ENCODE measurements at regions not wholly inside any gene's neighbourhood (a gene's known extent, or its start where the extent isn't known, plus 50 kb on each side); places are given as distances from the start of the nearest gene placed in this dataset.
A peak's percentile ranks its signal among the peaks of the same experiment; 100 is the strongest.

DNA sequence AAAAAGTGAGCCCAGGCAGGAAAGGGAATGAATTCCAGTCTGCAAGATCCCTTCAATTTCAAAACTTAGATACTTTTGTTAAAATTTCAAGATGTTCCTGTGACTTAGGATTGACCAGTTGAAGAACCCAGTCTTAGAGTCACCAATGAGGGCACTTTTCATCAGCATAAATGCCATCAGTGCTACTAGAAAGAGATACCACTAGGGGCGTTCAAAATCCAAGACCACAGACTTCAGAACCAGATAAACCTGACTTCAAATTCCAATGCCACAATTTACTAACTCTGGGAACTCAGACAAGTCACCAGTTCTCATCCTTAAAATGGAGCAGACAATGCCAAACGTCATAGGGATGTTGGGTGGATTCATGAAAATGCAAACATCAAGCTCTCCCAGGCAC, 523.2 kb downstream of the BUD13 start:
- Histone ChIP-seq H3K27me3 (ENCODE audit: insufficient read depth) (no peaks in the 10 kb centered on the region), H3K9me2 (ENCODE audit: insufficient read depth) (no peaks in the 10 kb centered on the region), H3K4me2 (no peak overlapping the region), H3K79me2 (replicated peaks; ENCODE audit: insufficient read depth) (no peaks in the 10 kb centered on the region), H2AFZ (no peak overlapping the region), H3K4me3 (no peak overlapping the region), H4K20me1 (replicated peaks; ENCODE audit: insufficient read depth) (no peaks in the 10 kb centered on the region), H3F3A (replicated peaks; ENCODE audit: low read depth) (no peaks in the 10 kb centered on the region), H3K27ac (ENCODE audit: low read depth) (no peak overlapping the region), H3K4me1 (ENCODE audit: insufficient read depth) (peaks cover 4% of the 10 kb centered on the region; the same call in 1 of the 2 replicates), H3K36me3 (ENCODE audit: insufficient read depth) (no peaks in the 10 kb centered on the region)
- ATAC-seq (no peak), DNase-seq (ENCODE audit: low spot score) (peak; percentile 29)
- peaks cover 4% of the 10 kb centered on the region for H3K27me3 Mint-ChIP-seq (ENCODE audit: insufficient read depth, low read depth, poor library complexity)
- TF ChIP-seq ZNF331 (CRISPR knock-in tag; IDR thresholded peaks at IDR 0.05; ENCODE audit: low read depth): no peak
- TF ChIP-seq, protein P1, sequence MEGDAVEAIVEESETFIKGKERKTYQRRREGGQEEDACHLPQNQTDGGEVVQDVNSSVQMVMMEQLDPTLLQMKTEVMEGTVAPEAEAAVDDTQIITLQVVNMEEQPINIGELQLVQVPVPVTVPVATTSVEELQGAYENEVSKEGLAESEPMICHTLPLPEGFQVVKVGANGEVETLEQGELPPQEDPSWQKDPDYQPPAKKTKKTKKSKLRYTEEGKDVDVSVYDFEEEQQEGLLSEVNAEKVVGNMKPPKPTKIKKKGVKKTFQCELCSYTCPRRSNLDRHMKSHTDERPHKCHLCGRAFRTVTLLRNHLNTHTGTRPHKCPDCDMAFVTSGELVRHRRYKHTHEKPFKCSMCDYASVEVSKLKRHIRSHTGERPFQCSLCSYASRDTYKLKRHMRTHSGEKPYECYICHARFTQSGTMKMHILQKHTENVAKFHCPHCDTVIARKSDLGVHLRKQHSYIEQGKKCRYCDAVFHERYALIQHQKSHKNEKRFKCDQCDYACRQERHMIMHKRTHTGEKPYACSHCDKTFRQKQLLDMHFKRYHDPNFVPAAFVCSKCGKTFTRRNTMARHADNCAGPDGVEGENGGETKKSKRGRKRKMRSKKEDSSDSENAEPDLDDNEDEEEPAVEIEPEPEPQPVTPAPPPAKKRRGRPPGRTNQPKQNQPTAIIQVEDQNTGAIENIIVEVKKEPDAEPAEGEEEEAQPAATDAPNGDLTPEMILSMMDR (conservative IDR thresholded peaks at IDR 0.05; ENCODE audit: low read depth in 2 of 2): peak in 1 of 2 experiments; percentile 45; a peak in 3 of 4 replicates
- no peaks in the 10 kb centered on the region; the same call in 2 of the 3 replicates for H3K36me3 Mint-ChIP-seq (ENCODE audit: low read depth)
- H3K4me3 Mint-ChIP-seq: no peak overlapping the region
- H3K4me1 Mint-ChIP-seq: peaks cover 5% of the 10 kb centered on the region
- H3K9me3 Mint-ChIP-seq: no peaks in the 10 kb centered on the region; the same call in 2 of the 3 replicates
- H3K27ac Mint-ChIP-seq: no peak overlapping the region

DNA sequence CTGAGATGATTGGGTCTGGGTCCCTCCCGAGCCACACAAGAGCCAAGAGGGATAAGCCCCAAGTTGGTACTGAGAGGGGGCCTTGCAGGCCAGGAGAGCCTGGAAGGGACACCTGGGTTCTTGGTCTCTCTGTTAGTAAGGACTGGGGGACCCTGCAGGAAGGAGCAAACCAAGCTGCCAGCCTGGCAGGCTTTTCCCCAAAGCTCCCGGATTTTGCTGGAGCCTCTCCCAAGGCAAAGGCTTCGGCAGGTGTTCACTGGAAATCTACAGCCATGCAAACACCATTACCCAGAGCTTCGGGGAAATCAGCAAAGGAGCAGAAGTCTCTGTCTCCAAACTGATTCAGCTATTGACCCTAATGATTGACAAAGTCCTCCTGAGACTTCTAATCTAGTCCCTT, 527.9 kb downstream of the BUD13 start:
- H3K4me2 ChIP-seq: 0 out of 2 replicates have a peak overlapping the region, but pooled peaks have one; percentile 23
- H3K36me3 ChIP-seq (ENCODE audit: insufficient read depth): no peaks in the 10 kb centered on the region
- H4K20me1 ChIP-seq (replicated peaks; ENCODE audit: insufficient read depth): no peaks in the 10 kb centered on the region
- no peaks in the 10 kb centered on the region for H3K79me2 ChIP-seq (replicated peaks; ENCODE audit: insufficient read depth)
- no peaks in the 10 kb centered on the region for H3K9me2 ChIP-seq (ENCODE audit: insufficient read depth)
- Mint-ChIP-seq H3K4me1 (peaks cover 12% of the 10 kb centered on the region), H3K27me3 (ENCODE audit: insufficient read depth, low read depth, poor library complexity) (peaks cover 7% of the 10 kb centered on the region), H3K9me3 (no peaks in the 10 kb centered on the region; the same call in 2 of the 3 replicates), H3K27ac (no peak overlapping the region), H3K36me3 (ENCODE audit: low read depth) (no peaks in the 10 kb centered on the region), H3K4me3 (no peak overlapping the region)
- TF ChIP-seq EZH2 (IDR thresholded peaks at IDR 0.05; ENCODE audit: low read depth, unreplicated experiment) (no peak), POLR2AphosphoS5 (IDR thresholded peaks at IDR 0.05; ENCODE audit: low read depth) (no peak), EZH2phosphoT487 (IDR thresholded peaks at IDR 0.05; ENCODE audit: unreplicated experiment) (no peak)
- TF ChIP-seq, protein P2, sequence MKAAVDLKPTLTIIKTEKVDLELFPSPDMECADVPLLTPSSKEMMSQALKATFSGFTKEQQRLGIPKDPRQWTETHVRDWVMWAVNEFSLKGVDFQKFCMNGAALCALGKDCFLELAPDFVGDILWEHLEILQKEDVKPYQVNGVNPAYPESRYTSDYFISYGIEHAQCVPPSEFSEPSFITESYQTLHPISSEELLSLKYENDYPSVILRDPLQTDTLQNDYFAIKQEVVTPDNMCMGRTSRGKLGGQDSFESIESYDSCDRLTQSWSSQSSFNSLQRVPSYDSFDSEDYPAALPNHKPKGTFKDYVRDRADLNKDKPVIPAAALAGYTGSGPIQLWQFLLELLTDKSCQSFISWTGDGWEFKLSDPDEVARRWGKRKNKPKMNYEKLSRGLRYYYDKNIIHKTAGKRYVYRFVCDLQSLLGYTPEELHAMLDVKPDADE (IDR thresholded peaks at IDR 0.05): no peak
- TF ChIP-seq, protein P1 (conservative IDR thresholded peaks at IDR 0.05; ENCODE audit: low read depth in 2 of 2): no peak
- TF ChIP-seq, protein P3, sequence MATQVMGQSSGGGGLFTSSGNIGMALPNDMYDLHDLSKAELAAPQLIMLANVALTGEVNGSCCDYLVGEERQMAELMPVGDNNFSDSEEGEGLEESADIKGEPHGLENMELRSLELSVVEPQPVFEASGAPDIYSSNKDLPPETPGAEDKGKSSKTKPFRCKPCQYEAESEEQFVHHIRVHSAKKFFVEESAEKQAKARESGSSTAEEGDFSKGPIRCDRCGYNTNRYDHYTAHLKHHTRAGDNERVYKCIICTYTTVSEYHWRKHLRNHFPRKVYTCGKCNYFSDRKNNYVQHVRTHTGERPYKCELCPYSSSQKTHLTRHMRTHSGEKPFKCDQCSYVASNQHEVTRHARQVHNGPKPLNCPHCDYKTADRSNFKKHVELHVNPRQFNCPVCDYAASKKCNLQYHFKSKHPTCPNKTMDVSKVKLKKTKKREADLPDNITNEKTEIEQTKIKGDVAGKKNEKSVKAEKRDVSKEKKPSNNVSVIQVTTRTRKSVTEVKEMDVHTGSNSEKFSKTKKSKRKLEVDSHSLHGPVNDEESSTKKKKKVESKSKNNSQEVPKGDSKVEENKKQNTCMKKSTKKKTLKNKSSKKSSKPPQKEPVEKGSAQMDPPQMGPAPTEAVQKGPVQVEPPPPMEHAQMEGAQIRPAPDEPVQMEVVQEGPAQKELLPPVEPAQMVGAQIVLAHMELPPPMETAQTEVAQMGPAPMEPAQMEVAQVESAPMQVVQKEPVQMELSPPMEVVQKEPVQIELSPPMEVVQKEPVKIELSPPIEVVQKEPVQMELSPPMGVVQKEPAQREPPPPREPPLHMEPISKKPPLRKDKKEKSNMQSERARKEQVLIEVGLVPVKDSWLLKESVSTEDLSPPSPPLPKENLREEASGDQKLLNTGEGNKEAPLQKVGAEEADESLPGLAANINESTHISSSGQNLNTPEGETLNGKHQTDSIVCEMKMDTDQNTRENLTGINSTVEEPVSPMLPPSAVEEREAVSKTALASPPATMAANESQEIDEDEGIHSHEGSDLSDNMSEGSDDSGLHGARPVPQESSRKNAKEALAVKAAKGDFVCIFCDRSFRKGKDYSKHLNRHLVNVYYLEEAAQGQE (IDR thresholded peaks at IDR 0.05; ENCODE audit: unreplicated experiment): no peak
- ATAC-seq (no peak), DNase-seq (ENCODE audit: low spot score) (no peak)
- H3F3A ChIP-seq (replicated peaks; ENCODE audit: low read depth): no peaks in the 10 kb centered on the region
- no peaks in the 10 kb centered on the region for H3K27me3 ChIP-seq (ENCODE audit: insufficient read depth)
- 0 out of 2 replicates have a peak overlapping the region, but pooled peaks have one; percentile 11 for H2AFZ ChIP-seq
- no peak overlapping the region for H3K4me3 ChIP-seq
- H3K4me1 ChIP-seq (ENCODE audit: insufficient read depth): peaks cover 13% of the 10 kb centered on the region; the same call in 1 of the 2 replicates
- no peak overlapping the region for H3K27ac ChIP-seq (ENCODE audit: low read depth)
